ENCODE measurements at regions not wholly inside any gene's neighbourhood (a gene's known extent, or its start where the extent isn't known, plus 50 kb on each side); places are given as distances from the start of the nearest gene placed in this dataset.

DNA sequence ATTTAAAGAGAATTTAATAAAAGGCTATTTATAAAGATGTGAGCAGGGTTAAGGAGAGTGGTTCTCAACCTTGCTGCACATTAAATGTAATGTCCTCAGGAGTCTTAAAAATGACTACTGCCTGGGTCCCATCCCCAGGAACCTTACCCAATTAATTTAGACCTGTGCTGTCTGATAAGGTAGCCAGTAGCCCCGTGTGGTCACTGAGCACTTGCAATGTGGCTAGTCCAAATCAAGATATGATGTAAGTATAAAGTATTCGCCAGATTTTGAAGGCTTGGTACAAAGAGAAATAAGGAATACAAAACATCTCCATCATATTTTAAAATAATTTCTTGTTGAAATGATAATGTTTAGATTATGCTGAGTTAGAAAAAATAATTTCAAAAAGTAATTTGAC lies 343.3 kb upstream of the PPP2R3A start:
- Mint-ChIP-seq H3K36me3 (no peaks in the 10 kb centered on the region), H3K27ac (no peak overlapping the region), H3K9me3 (peaks cover 0 to 5% (median 2%) of the 10 kb centered on the region in 7 donors), H3K4me3 (no peak overlapping the region), H3K27me3 (ENCODE audit: low read depth in 3 of 3) (peaks cover 0 to 2% (median 1%) of the 10 kb centered on the region in 3 donors), H3K4me1 (no peaks in the 10 kb centered on the region)
- DNase-seq = no peak
- intact Hi-C loops (cut with micrococcal nuclease) = no loop called here
- Histone ChIP-seq H3K9ac (ENCODE audit: insufficient read depth, low read length, poor library complexity, severe bottlenecking) (no peak overlapping the region), H4K20me1 (ENCODE audit: insufficient read depth, low read length) (no peaks in the 10 kb centered on the region), H3K9me3 (replicated peaks in 1 of 2; ENCODE audit: control insufficient read depth in 1 of 2, insufficient read depth in 1 of 2, low read length in 2 of 2) (no peaks in the 10 kb centered on the region), H3K4me3 (replicated peaks in 1 of 3; ENCODE audit: low read depth in 2 of 3, low read length in 3 of 3) (no peak overlapping the region), H3K79me2 (ENCODE audit: insufficient read depth, low read length) (no peaks in the 10 kb centered on the region), H3K27ac (ENCODE audit: low read depth in 1 of 2, low read length in 2 of 2) (no peak overlapping the region), H3K36me3 (replicated peaks in 1 of 2; ENCODE audit: control insufficient read depth in 1 of 2, insufficient read depth in 2 of 2, low read length in 2 of 2) (no peaks in the 10 kb centered on the region), H2AFZ (ENCODE audit: insufficient read depth, low read depth, low read length, poor library complexity, severe bottlenecking) (no peak overlapping the region), H3K4me2 (replicated peaks; ENCODE audit: extremely low read depth, low read length, poor library complexity, severe bottlenecking) (no peak overlapping the region), H3K27me3 (ENCODE audit: control insufficient read depth in 2 of 2, insufficient read depth in 2 of 2, low read length in 2 of 2) (no peaks in the 10 kb centered on the region), H3K4me1 (ENCODE audit: control insufficient read depth in 1 of 2, insufficient read depth in 2 of 2, low read length in 2 of 2) (no peaks in the 10 kb centered on the region)
- no CpG with 5 or more reads among the region's 2 CpGs for WGBS (ENCODE audit: insufficient coverage)
- TF ChIP-seq, protein P1, sequence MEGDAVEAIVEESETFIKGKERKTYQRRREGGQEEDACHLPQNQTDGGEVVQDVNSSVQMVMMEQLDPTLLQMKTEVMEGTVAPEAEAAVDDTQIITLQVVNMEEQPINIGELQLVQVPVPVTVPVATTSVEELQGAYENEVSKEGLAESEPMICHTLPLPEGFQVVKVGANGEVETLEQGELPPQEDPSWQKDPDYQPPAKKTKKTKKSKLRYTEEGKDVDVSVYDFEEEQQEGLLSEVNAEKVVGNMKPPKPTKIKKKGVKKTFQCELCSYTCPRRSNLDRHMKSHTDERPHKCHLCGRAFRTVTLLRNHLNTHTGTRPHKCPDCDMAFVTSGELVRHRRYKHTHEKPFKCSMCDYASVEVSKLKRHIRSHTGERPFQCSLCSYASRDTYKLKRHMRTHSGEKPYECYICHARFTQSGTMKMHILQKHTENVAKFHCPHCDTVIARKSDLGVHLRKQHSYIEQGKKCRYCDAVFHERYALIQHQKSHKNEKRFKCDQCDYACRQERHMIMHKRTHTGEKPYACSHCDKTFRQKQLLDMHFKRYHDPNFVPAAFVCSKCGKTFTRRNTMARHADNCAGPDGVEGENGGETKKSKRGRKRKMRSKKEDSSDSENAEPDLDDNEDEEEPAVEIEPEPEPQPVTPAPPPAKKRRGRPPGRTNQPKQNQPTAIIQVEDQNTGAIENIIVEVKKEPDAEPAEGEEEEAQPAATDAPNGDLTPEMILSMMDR (IDR thresholded peaks at IDR 0.05) = no peak

DNA sequence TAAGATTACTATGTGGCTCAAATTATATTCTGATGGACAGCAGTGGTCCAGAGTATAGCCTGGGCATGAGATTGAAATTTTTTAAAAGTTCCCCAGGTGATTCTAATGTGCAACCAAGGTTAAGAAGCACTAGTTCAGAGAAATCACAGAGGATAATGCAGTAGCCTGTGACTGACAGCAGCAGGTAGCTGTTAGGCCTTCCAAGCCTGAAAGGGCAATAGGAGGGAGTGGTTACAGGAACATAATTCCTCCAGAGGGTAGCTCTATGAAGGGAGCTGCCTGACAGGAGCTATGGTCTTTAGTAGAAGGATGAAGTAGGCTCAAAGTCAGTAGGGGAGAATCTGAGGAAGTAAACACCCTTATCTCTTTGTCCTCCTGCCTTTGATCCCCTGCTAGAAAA lies 342.9 kb upstream of the PPP2R3A start:
- Mint-ChIP-seq H3K36me3 (no peaks in the 10 kb centered on the region), H3K27me3 (ENCODE audit: low read depth in 3 of 3) (peaks cover 0 to 2% (median 1%) of the 10 kb centered on the region in 3 donors), H3K27ac (no peak overlapping the region), H3K4me1 (no peaks in the 10 kb centered on the region), H3K4me3 (no peak overlapping the region), H3K9me3 (peaks cover 0 to 9% (median 2%) of the 10 kb centered on the region in 7 donors)
- DNase-seq = no peak
- Histone ChIP-seq H3K27me3 (ENCODE audit: control insufficient read depth in 2 of 2, insufficient read depth in 2 of 2, low read length in 2 of 2) (no peaks in the 10 kb centered on the region), H3K9ac (ENCODE audit: insufficient read depth, low read length, poor library complexity, severe bottlenecking) (no peak overlapping the region), H3K27ac (ENCODE audit: low read depth in 1 of 2, low read length in 2 of 2) (no peak overlapping the region), H3K4me3 (replicated peaks in 1 of 3; ENCODE audit: low read depth in 2 of 3, low read length in 3 of 3) (no peak overlapping the region), H3K4me2 (replicated peaks; ENCODE audit: extremely low read depth, low read length, poor library complexity, severe bottlenecking) (no peak overlapping the region), H2AFZ (ENCODE audit: insufficient read depth, low read depth, low read length, poor library complexity, severe bottlenecking) (no peak overlapping the region), H3K4me1 (ENCODE audit: control insufficient read depth in 1 of 2, insufficient read depth in 2 of 2, low read length in 2 of 2) (no peaks in the 10 kb centered on the region), H3K9me3 (replicated peaks in 1 of 2; ENCODE audit: control insufficient read depth in 1 of 2, insufficient read depth in 1 of 2, low read length in 2 of 2) (no peaks in the 10 kb centered on the region), H3K79me2 (ENCODE audit: insufficient read depth, low read length) (no peaks in the 10 kb centered on the region), H4K20me1 (ENCODE audit: insufficient read depth, low read length) (no peaks in the 10 kb centered on the region), H3K36me3 (replicated peaks in 1 of 2; ENCODE audit: control insufficient read depth in 1 of 2, insufficient read depth in 2 of 2, low read length in 2 of 2) (no peaks in the 10 kb centered on the region)
- TF ChIP-seq, protein P1 (IDR thresholded peaks at IDR 0.05) = no peak
- intact Hi-C loops (cut with micrococcal nuclease) = no loop called here
